GM18508 (cell line): ENCODE measurements at regions not wholly inside any gene's neighbourhood (a gene's known extent, or its start where the extent isn't known, plus 50 kb on each side); places are given as distances from the start of the nearest gene placed in this dataset.
"Not testable (repeated sequence)": the region's sequence is repeated elsewhere in the genome, so short reads cannot be mapped to it uniquely, and the experiment has no call there.

Experiments
- ATAC-seq: cut with Tn5 transposase; IDR thresholded peaks from one replicate; pipeline ENCODE4 v1.9.1; 2021; ENCODE audit warnings: moderate number of reproducible peaks; ENCODE audit not compliant: insufficient read depth, unreplicated experiment

GRCh38 chr6:4367643-4368042 is 232.3 kb upstream of the ECI2 start:
- ATAC-seq, result no peak

GRCh38 chr6:4366635-4367395 is 231.4 kb upstream of the ECI2 start:
- no peak for ATAC-seq

GRCh38 chr6:4365686-4366085 is 230.3 kb upstream of the ECI2 start:
- no peak for ATAC-seq

- no peak for ATAC-seq
Measured at GRCh38 chr6:4364711-4365110, 229.3 kb upstream of the ECI2 start.

GRCh38 chr6:4364172-4364571 is 228.8 kb upstream of the ECI2 start:
- no peak for ATAC-seq

GRCh38 chr6:4363656-4364055 is 228.3 kb upstream of the ECI2 start:
- ATAC-seq, result no peak

- no peak for ATAC-seq
Measured at GRCh38 chr6:4362326-4362725, 227.0 kb upstream of the ECI2 start.

- ATAC-seq, result no peak
Measured at GRCh38 chr6:4360920-4361319, 225.5 kb upstream of the ECI2 start.

GRCh38 chr6:4359108-4359730 is 223.8 kb upstream of the ECI2 start:
- no peak for ATAC-seq

GRCh38 chr6:4358414-4359107 is 223.2 kb upstream of the ECI2 start:
- ATAC-seq, result no peak

GRCh38 chr6:4357660-4358152 is 222.3 kb upstream of the ECI2 start:
- not testable (repeated sequence) for ATAC-seq

GRCh38 chr6:4356899-4357659 is 221.7 kb upstream of the ECI2 start:
- no peak for ATAC-seq

GRCh38 chr6:4355241-4355640 is 219.9 kb upstream of the ECI2 start:
- no peak for ATAC-seq

GRCh38 chr6:4354181-4354580 is 218.8 kb upstream of the ECI2 start:
- ATAC-seq, result no peak

GRCh38 chr6:4352731-4353130 is 217.4 kb upstream of the ECI2 start:
- no peak for ATAC-seq

- ATAC-seq, result no peak
Measured at GRCh38 chr6:4352322-4352669, 216.9 kb upstream of the ECI2 start.

GRCh38 chr6:4351520-4352321 is 216.3 kb upstream of the ECI2 start:
- no peak for ATAC-seq

GRCh38 chr6:4350567-4351519 is 215.5 kb upstream of the ECI2 start:
- no peak for ATAC-seq

GRCh38 chr6:4349931-4350330 is 214.6 kb upstream of the ECI2 start:
- no peak for ATAC-seq
